ENCODE measurements at regions not wholly inside any gene's neighbourhood (a gene's known extent, or its start where the extent isn't known, plus 50 kb on each side); places are given as distances from the start of the nearest gene placed in this dataset.

DNA sequence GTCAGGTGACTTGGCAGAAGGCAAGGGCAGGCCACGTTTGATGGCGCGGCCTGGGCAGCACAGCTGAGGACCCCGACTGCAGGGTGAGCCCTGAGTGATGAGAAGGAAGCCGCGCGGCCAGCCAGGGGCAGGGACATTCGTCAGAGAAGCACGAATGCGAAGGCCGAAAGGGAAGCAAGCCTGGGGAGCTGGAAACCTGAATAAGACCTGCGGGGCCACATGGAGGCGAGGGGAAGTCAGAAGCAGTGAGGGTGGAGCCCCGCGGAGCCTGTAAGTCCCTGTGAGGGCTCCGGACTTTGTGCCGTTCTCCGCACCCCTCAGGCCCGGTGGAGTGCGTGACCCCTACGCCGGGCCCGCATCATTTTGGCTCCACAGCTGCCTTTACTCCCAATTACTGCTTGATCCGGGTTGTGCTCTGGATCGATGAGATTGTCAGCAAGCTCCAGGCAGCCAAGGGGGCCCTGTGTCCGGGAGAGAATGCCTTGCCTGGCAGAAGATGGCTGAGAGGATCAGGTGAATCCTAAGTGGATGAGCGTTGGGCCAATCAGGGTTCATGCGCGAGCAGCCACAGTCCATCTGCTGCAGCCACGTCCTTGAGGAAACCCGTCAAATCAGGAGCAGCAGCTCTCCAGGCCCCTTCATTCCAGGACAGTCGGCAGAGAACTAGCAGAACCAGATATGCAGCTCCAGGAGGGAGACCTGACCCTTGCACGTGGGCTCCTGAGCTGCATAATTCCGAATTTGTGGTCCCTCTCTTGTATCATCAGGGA is 293.3 kb upstream of the SHH start:
- Histone ChIP-seq H3K4me1 (no peaks in the 10 kb centered on the region), H3K36me3 (no peaks in the 10 kb centered on the region), H3K9me3 (no peaks in the 10 kb centered on the region), H3K4me3 (no peak overlapping the region), H3K27me3 (ENCODE audit: low read depth) (no peaks in the 10 kb centered on the region), H3K27ac (no peak overlapping the region)
- no peak for ATAC-seq
- intact Hi-C loops (cut with DNase I) = no loop called here
- DNase-seq = no peak
- TF ChIP-seq, protein P1, sequence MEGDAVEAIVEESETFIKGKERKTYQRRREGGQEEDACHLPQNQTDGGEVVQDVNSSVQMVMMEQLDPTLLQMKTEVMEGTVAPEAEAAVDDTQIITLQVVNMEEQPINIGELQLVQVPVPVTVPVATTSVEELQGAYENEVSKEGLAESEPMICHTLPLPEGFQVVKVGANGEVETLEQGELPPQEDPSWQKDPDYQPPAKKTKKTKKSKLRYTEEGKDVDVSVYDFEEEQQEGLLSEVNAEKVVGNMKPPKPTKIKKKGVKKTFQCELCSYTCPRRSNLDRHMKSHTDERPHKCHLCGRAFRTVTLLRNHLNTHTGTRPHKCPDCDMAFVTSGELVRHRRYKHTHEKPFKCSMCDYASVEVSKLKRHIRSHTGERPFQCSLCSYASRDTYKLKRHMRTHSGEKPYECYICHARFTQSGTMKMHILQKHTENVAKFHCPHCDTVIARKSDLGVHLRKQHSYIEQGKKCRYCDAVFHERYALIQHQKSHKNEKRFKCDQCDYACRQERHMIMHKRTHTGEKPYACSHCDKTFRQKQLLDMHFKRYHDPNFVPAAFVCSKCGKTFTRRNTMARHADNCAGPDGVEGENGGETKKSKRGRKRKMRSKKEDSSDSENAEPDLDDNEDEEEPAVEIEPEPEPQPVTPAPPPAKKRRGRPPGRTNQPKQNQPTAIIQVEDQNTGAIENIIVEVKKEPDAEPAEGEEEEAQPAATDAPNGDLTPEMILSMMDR (IDR thresholded peaks at IDR 0.05) = no peak

DNA sequence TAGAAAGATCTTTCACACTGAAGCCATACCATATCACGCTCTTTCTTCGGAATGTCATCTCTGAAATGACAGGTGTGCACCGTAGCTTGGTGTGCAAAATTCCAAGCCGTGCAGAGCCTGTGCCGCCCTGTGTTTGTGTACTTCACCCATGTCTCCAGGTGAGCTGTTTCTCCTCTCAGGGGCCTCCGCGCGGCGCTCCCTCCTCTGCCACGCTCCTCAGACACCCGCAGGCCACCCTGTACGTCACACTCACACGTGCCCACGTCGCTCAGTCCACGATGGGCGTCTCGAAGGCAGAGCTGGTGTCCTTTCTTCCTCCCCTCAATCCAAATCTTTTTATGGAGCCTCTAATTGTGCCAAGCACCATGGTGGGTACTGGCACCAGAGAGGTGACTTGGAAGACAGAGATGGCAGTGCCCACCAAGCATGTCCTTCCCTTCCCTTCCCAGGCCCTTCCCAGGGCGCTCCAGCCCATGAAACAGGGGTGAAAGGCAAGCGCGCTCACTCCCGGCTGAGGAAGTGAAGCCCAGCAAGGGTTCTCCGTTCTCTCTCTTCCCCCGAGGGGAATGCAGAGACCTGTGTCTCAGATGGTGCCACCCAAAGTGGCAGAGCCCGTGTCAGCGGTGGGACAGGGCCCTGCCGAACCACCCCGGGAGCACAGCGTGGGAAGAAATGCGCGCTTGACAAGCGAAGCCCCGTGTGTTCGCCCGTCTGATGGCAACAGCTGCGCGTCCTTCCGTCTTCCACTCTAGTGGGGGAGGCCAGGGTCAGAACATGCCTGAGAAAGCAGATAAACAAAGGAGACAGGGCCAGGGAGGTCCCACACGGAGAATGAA is 292.5 kb upstream of the SHH start:
- DNase-seq = no peak
- intact Hi-C loops (cut with DNase I) = no loop called here

DNA sequence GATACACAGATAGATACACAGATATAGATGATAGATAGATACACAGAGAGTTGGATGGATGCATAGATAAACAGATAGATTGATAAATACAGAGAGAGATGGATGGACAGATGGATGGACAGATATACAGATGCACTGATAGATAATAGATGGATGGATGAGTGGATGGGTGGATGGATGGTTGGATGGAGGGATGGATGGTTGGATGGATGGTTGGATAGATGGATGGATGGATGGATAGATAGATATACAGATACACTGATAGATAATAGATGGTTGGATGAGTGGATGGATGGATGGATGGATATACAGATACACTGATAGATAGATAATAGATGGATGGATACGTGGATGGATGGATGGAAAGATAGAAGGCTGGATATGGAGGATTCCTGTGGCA is 290.0 kb upstream of the SHH start:
- H3K27ac ChIP-seq = no peak overlapping the region
- intact Hi-C loops (cut with DNase I) = no loop called here
- H3K4me1 ChIP-seq = no peaks in the 10 kb centered on the region
- H3K4me3 ChIP-seq = no peak overlapping the region
- no peak for ATAC-seq
- H3K36me3 ChIP-seq = no peaks in the 10 kb centered on the region
- H3K27me3 ChIP-seq (ENCODE audit: low read depth) = no peaks in the 10 kb centered on the region
- H3K9me3 ChIP-seq = no peaks in the 10 kb centered on the region
- TF ChIP-seq, protein P1 (IDR thresholded peaks at IDR 0.05) = no peak
- DNase-seq = no peak

More for the DNA sequence above, 292.5 kb upstream of the SHH start:
- H3K36me3 ChIP-seq = no peaks in the 10 kb centered on the region
- TF ChIP-seq, protein P1 (IDR thresholded peaks at IDR 0.05) = no peak
- no peak overlapping the region for H3K27ac ChIP-seq
- no peak for ATAC-seq
- no peak overlapping the region for H3K4me3 ChIP-seq
- H3K4me1 ChIP-seq = no peaks in the 10 kb centered on the region
- no peaks in the 10 kb centered on the region for H3K9me3 ChIP-seq
- H3K27me3 ChIP-seq (ENCODE audit: low read depth) = no peaks in the 10 kb centered on the region

DNA sequence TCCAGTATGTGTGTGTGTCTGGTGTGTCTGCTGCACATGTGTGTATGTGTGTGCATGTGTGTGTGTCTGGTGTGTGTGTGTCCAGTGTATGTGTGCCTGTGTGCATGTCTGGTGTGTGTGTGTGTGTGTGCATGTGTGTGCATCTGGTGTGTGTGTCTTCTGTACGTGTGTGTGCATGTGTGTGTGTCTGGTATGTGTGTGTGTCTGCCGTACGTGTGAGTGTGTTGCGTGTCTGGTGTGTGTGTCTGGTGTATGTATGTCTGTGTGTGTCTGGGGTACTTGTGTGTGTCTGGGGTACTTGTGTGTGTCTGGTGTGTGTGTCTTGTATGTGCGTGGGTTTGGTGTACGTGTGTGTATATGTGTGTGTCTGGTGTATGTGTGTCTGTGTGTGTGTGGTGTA is 289.1 kb upstream of the SHH start:
- no peak overlapping the region for H3K4me3 ChIP-seq
- no peaks in the 10 kb centered on the region for H3K36me3 ChIP-seq
- H3K9me3 ChIP-seq = no peaks in the 10 kb centered on the region
- ATAC-seq (no peak), DNase-seq (no peak)
- H3K4me1 ChIP-seq = no peaks in the 10 kb centered on the region
- intact Hi-C loops (cut with DNase I) = no loop called here
- no peak overlapping the region for H3K27ac ChIP-seq
- H3K27me3 ChIP-seq (ENCODE audit: low read depth) = no peaks in the 10 kb centered on the region
- TF ChIP-seq, protein P1 (IDR thresholded peaks at IDR 0.05) = no peak

DNA sequence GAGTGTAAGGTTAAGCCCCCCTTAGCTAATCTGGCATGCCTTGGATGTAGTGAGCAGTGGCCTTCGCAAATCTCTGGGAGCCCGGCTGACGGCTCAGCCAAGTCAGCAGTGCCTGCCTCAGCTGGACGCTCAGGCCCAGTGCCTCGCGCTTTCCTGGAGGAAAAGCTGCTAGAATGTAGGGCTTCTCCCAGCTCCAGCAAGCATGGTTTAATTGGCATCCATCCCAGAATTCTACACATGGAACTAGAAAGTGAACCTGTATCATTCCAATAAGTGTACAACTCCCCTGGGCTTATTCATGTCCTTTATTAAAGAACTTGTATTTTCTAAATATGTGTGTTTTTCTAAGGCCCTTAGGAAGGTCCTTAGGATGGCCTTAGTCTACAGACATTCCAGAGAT is 287.8 kb upstream of the SHH start:
- DNase-seq = no peak

More for the DNA sequence above, 287.8 kb upstream of the SHH start:
- intact Hi-C loops (cut with DNase I) = no loop called here
- H3K27me3 ChIP-seq (ENCODE audit: low read depth) = peaks cover 2% of the 10 kb centered on the region
- TF ChIP-seq, protein P1 (IDR thresholded peaks at IDR 0.05) = no peak
- H3K4me1 ChIP-seq = no peaks in the 10 kb centered on the region
- no peak for ATAC-seq
- no peak overlapping the region for H3K27ac ChIP-seq
- H3K4me3 ChIP-seq = no peak overlapping the region
- no peaks in the 10 kb centered on the region for H3K36me3 ChIP-seq
- no peaks in the 10 kb centered on the region for H3K9me3 ChIP-seq

Data from lower lobe of right lung (tissue), 2 donors.